ENCODE measurements at regions not wholly inside any gene's neighbourhood (a gene's known extent, or its start where the extent isn't known, plus 50 kb on each side); places are given as distances from the start of the nearest gene placed in this dataset.

- DNase-seq: no peak
- Mint-ChIP-seq H3K27ac (no peak overlapping the region), H3K27me3 (ENCODE audit: low read depth, poor library complexity) (no peaks in the 10 kb centered on the region), H3K4me1 (peaks cover 29% of the 10 kb centered on the region), H3K4me3 (no peak overlapping the region), H3K9me3 (no peaks in the 10 kb centered on the region), H3K36me3 (ENCODE audit: low read depth) (no peaks in the 10 kb centered on the region)
- TF ChIP-seq CTCF (IDR thresholded peaks at IDR 0.05): no peak
Measured at GRCh38 chr20:24199501-24199900, 210.9 kb upstream of the GGTLC1 start.

DNA sequence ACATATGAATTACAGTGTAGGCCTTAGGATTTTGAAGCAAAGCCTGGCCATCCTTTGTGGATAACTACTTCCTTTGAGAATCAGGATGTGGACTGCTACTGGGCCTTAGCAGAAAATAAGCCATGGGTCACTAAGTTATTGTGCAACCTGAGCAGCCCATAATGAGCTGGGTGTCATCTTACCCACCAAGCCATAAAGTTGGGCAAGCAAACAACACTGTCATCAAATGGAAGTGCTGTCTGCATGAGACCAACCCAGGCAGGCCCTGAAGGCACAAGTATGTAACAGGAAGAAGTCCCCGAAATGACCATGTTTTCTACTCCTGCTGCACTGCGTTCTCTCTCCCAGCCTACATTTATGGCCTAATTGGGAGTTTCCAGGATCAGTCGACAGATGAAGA lies 205.6 kb upstream of the GGTLC1 start:
- H3K27me3 Mint-ChIP-seq (ENCODE audit: low read depth, poor library complexity): no peaks in the 10 kb centered on the region

GRCh38 chr20:24190905-24191304 lies 202.3 kb upstream of the GGTLC1 start:
- TF ChIP-seq CTCF (IDR thresholded peaks at IDR 0.05): no peak
- H3K36me3 Mint-ChIP-seq (ENCODE audit: low read depth): peaks cover 11% of the 10 kb centered on the region
- no peaks in the 10 kb centered on the region for H3K27me3 Mint-ChIP-seq (ENCODE audit: low read depth, poor library complexity)
- H3K4me1 Mint-ChIP-seq: peaks cover 14% of the 10 kb centered on the region
- no peak for DNase-seq
- H3K9me3 Mint-ChIP-seq: peaks cover 15% of the 10 kb centered on the region
- H3K27ac Mint-ChIP-seq: no peak overlapping the region
- H3K4me3 Mint-ChIP-seq: no peak overlapping the region

More for the DNA sequence above, 205.6 kb upstream of the GGTLC1 start:
- no peak for TF ChIP-seq CTCF (IDR thresholded peaks at IDR 0.05)
- Mint-ChIP-seq H3K4me1 (peaks cover 18% of the 10 kb centered on the region), H3K4me3 (no peak overlapping the region), H3K36me3 (ENCODE audit: low read depth) (peaks cover 11% of the 10 kb centered on the region), H3K27ac (peak overlapping the region; percentile 62), H3K9me3 (peaks cover 15% of the 10 kb centered on the region)
- peak; percentile 11 for DNase-seq

DNA sequence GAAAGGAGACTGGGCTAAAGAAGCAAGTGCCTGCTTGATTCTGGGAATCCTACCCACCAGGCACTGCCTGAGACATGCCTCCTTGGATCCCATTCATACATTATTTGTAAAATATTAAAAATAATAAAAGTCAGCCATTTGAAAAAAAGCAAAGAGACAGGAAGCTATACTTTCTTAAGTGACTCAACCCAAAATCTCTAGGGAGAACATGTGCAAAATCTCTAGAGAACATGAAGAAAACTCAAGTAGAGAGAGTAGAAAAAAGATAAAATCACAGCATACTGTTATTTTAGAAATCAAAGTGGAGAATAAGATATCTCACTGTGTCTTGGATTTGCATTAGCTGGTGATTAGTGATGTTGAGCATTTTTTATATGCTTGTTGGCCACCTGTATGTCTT lies 197.2 kb upstream of the GGTLC1 start:
- Mint-ChIP-seq H3K36me3 (ENCODE audit: low read depth) (peaks cover 6% of the 10 kb centered on the region), H3K9me3 (peaks cover 10% of the 10 kb centered on the region), H3K27me3 (ENCODE audit: low read depth, poor library complexity) (no peaks in the 10 kb centered on the region), H3K27ac (no peak overlapping the region), H3K4me3 (no peak overlapping the region), H3K4me1 (no peaks in the 10 kb centered on the region)
- no peak for DNase-seq
- TF ChIP-seq CTCF (IDR thresholded peaks at IDR 0.05): no peak

DNA sequence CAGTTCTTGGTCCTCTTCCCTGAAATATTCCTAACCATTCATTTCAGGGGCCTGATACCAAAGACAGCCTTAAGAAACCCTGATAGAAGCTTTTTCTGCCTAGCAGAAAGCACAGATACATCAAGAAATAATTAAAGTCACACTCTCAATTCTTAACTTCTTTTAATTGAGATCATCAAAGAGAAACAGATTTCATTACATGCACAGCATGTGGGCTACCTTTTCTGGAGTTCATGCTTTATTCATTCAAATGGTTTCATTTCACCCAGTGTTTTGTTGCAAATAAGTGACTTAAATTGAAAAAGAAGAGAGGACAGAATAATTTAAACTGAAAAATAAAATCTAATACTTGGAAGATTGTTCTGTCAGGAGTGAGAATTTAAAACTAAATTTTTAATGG lies 192.6 kb upstream of the GGTLC1 start:
- no peak for TF ChIP-seq CTCF (IDR thresholded peaks at IDR 0.05)

GRCh38 chr20:24169256-24169655 lies 180.7 kb upstream of the GGTLC1 start:
- no peaks in the 10 kb centered on the region for H3K27me3 Mint-ChIP-seq (ENCODE audit: low read depth, poor library complexity)
- peaks cover 38% of the 10 kb centered on the region for H3K4me1 Mint-ChIP-seq
- TF ChIP-seq CTCF (IDR thresholded peaks at IDR 0.05): no peak
- H3K4me3 Mint-ChIP-seq: no peak overlapping the region
- no peak for DNase-seq
- H3K36me3 Mint-ChIP-seq (ENCODE audit: low read depth): peaks cover 24% of the 10 kb centered on the region
- H3K27ac Mint-ChIP-seq: no peak overlapping the region
- peaks cover 44% of the 10 kb centered on the region for H3K9me3 Mint-ChIP-seq

More for the DNA sequence above, 192.6 kb upstream of the GGTLC1 start:
- DNase-seq: no peak
- Mint-ChIP-seq H3K9me3 (no peaks in the 10 kb centered on the region), H3K27ac (no peak overlapping the region), H3K4me1 (no peaks in the 10 kb centered on the region), H3K27me3 (ENCODE audit: low read depth, poor library complexity) (no peaks in the 10 kb centered on the region), H3K4me3 (no peak overlapping the region), H3K36me3 (ENCODE audit: low read depth) (no peaks in the 10 kb centered on the region)

Data from nephron progenitor cell (in vitro differentiated cells).